ENCODE measurements at regions not wholly inside any gene's neighbourhood (a gene's known extent, or its start where the extent isn't known, plus 50 kb on each side); places are given as distances from the start of the nearest gene placed in this dataset.

DNA sequence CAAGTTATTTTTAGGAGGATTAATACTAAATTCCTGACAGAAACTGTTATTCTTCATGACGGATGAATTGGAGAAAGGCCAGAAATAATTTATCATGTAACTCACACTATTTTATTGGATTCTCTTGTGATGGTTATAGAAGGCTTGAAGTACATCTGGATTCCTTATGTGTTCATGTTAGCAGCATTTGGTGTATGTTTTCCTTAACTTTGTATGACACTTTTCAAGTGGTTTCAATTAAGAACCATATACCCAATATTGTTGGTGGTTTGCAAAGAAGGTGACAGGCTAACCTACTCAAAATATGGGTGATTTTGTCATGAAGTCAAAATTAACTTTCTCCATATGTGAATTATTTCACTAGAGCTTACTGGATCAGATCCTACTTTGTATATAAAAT, 532.2 kb upstream of the CNTNAP2 start:
- TF ChIP-seq, protein P1, sequence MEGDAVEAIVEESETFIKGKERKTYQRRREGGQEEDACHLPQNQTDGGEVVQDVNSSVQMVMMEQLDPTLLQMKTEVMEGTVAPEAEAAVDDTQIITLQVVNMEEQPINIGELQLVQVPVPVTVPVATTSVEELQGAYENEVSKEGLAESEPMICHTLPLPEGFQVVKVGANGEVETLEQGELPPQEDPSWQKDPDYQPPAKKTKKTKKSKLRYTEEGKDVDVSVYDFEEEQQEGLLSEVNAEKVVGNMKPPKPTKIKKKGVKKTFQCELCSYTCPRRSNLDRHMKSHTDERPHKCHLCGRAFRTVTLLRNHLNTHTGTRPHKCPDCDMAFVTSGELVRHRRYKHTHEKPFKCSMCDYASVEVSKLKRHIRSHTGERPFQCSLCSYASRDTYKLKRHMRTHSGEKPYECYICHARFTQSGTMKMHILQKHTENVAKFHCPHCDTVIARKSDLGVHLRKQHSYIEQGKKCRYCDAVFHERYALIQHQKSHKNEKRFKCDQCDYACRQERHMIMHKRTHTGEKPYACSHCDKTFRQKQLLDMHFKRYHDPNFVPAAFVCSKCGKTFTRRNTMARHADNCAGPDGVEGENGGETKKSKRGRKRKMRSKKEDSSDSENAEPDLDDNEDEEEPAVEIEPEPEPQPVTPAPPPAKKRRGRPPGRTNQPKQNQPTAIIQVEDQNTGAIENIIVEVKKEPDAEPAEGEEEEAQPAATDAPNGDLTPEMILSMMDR (conservative IDR thresholded peaks at IDR 0.05; ENCODE audit: low read depth, low read length) = no peak
- no peak for TF ChIP-seq SMC3 (IDR thresholded peaks at IDR 0.05; ENCODE audit: low read depth, low read length)
- no peak for TF ChIP-seq POLR2A (IDR thresholded peaks at IDR 0.05; ENCODE audit: low read depth, low read length)
- no peak for TF ChIP-seq RAD21 (IDR thresholded peaks at IDR 0.05; ENCODE audit: low read length)
- TF ChIP-seq RFX5 (IDR thresholded peaks at IDR 0.05; ENCODE audit: low read depth, low read length) = no peak
- no peak for TF ChIP-seq MXI1 (IDR thresholded peaks at IDR 0.05; ENCODE audit: borderline replicate concordance, low read depth, low read length)
- no peak for TF ChIP-seq USF2 (IDR thresholded peaks at IDR 0.05; ENCODE audit: low read depth, low read length)
- TF ChIP-seq FOS (IDR thresholded peaks at IDR 0.05; ENCODE audit: low read depth, low read length) = no peak
- TF ChIP-seq CEBPB (IDR thresholded peaks at IDR 0.05; ENCODE audit: low read depth, low read length) = no peak
- no peak for TF ChIP-seq RCOR1 (IDR thresholded peaks at IDR 0.05; ENCODE audit: insufficient replicate concordance, low read length)
- no peak for TF ChIP-seq BHLHE40 (IDR thresholded peaks at IDR 0.05; ENCODE audit: low read depth, low read length)
- TF ChIP-seq MAFK (IDR thresholded peaks at IDR 0.05; ENCODE audit: low read depth, low read length) = no peak
- TF ChIP-seq CHD1 (IDR thresholded peaks at IDR 0.05; ENCODE audit: low read depth, low read length) = no peak
- TF ChIP-seq ELK1 (IDR thresholded peaks at IDR 0.05; ENCODE audit: borderline replicate concordance, low read depth, low read length) = no peak

Data from IMR-90 (cell line).